ENCODE measurements at regions not wholly inside any gene's neighbourhood (a gene's known extent, or its start where the extent isn't known, plus 50 kb on each side); places are given as distances from the start of the nearest gene placed in this dataset.
"Not testable (repeated sequence)": the region's sequence is repeated elsewhere in the genome, so short reads cannot be mapped to it uniquely, and the experiment has no call there.

- DNase-seq, result no peak
These were observed 235.7 kb downstream of the RPIA start for GRCh38 chr2:88927128-88927527.

- no peak for DNase-seq
These were observed 239.2 kb downstream of the RPIA start for GRCh38 chr2:88930659-88931058.

- DNase-seq, result no peak
These were observed 241.2 kb downstream of the RPIA start for GRCh38 chr2:88932686-88933085.

GRCh38 chr2:88933091-88933490, 241.6 kb downstream of the RPIA start:
- DNase-seq, result no peak

- DNase-seq, result no peak
These were observed 242.5 kb downstream of the RPIA start for GRCh38 chr2:88933980-88934379.

- DNase-seq, result peak; percentile 4 to 9
These were observed 249.7 kb downstream of the RPIA start for GRCh38 chr2:88941178-88941577.

- no peak for DNase-seq
These were observed 251.3 kb downstream of the RPIA start for GRCh38 chr2:88942798-88943197.

- DNase-seq, result no peak
These were observed 257.9 kb downstream of the RPIA start for GRCh38 chr2:88949336-88949735.

- peak in 1 of 2 experiments; percentile 13 for DNase-seq
These were observed 258.5 kb downstream of the RPIA start for GRCh38 chr2:88950010-88950409.

GRCh38 chr2:88955607-88956006, 264.1 kb downstream of the RPIA start:
- DNase-seq, result no peak

GRCh38 chr2:88959480-88960204, 268.2 kb downstream of the RPIA start:
- no peak for DNase-seq

GRCh38 chr2:88961323-88961722, 269.9 kb downstream of the RPIA start:
- DNase-seq, result not testable (repeated sequence)

- DNase-seq, result peak in 1 of 2 experiments; percentile 16
These were observed 276.4 kb downstream of the RPIA start for GRCh38 chr2:88967844-88968243.

GRCh38 chr2:88978011-88978410, 286.5 kb downstream of the RPIA start:
- not testable (repeated sequence) for DNase-seq

GRCh38 chr2:88978446-88978845, 287.0 kb downstream of the RPIA start:
- not testable (repeated sequence) for DNase-seq

GRCh38 chr2:88984079-88984478, 292.6 kb downstream of the RPIA start:
- DNase-seq, result not testable (repeated sequence)

- DNase-seq, result not testable (repeated sequence)
These were observed 295.4 kb downstream of the RPIA start for GRCh38 chr2:88986721-88987330.

GRCh38 chr2:88988617-88989016, 297.1 kb downstream of the RPIA start:
- DNase-seq, result not testable (repeated sequence)

- DNase-seq, result not testable (repeated sequence)
These were observed 301.3 kb downstream of the RPIA start for GRCh38 chr2:88992819-88993218.

GRCh38 chr2:88994856-88995255, 303.4 kb downstream of the RPIA start:
- not testable (repeated sequence) for DNase-seq

GRCh38 chr2:88996588-88996987, 305.1 kb downstream of the RPIA start:
- DNase-seq, result not testable (repeated sequence)

GRCh38 chr2:88999365-88999764, 307.9 kb downstream of the RPIA start:
- no peak for DNase-seq

GRCh38 chr2:89000235-89000634, 308.8 kb downstream of the RPIA start:
- no peak for DNase-seq

- DNase-seq, result not testable (repeated sequence)
These were observed 312.8 kb downstream of the RPIA start for GRCh38 chr2:89004238-89004637.

GRCh38 chr2:89020566-89020965, 329.1 kb downstream of the RPIA start:
- not testable (repeated sequence) for DNase-seq
